HG03095 (cell line): ENCODE measurements at regions not wholly inside any gene's neighbourhood (a gene's known extent, or its start where the extent isn't known, plus 50 kb on each side); places are given as distances from the start of the nearest gene placed in this dataset.
"Not testable (repeated sequence)": the region's sequence is repeated elsewhere in the genome, so short reads cannot be mapped to it uniquely, and the experiment has no call there.

ENCODE experiments used
- ATAC-seq: cut with Tn5 transposase; IDR thresholded peaks from one replicate; pipeline ENCODE4 v1.9.1; 2021; ENCODE audit warnings: moderate library complexity; ENCODE audit not compliant: unreplicated experiment

DNA sequence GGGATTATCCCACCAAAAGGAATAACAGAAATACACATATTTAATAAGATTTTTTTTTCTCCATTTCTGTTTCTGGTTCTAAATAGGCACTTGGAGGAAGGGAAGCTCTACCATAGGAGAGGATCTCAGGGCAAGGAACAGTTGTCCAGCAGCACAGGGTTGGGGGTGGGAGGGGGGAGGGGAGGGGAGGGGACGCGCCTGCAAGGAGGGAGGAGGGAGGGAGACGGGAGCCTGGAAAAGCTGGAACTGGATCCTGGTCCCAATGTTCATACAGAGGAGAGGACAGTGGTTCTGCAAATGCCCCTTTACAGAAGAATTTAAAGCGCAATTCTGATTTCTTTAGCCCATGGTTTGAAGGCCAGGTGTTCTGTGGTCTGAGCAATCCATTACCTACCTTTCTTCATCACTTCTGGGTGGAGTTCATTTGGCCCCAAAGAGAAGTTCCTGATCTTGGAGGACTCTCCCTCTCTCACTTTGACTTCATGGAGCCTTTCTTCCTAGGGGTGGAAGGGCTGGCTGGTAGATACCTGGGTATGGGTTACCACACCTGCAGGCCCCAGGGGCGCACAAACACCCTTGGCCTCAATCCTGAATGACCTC, 348.9 kb upstream of the NCAM1 start:
- no peak for ATAC-seq

DNA sequence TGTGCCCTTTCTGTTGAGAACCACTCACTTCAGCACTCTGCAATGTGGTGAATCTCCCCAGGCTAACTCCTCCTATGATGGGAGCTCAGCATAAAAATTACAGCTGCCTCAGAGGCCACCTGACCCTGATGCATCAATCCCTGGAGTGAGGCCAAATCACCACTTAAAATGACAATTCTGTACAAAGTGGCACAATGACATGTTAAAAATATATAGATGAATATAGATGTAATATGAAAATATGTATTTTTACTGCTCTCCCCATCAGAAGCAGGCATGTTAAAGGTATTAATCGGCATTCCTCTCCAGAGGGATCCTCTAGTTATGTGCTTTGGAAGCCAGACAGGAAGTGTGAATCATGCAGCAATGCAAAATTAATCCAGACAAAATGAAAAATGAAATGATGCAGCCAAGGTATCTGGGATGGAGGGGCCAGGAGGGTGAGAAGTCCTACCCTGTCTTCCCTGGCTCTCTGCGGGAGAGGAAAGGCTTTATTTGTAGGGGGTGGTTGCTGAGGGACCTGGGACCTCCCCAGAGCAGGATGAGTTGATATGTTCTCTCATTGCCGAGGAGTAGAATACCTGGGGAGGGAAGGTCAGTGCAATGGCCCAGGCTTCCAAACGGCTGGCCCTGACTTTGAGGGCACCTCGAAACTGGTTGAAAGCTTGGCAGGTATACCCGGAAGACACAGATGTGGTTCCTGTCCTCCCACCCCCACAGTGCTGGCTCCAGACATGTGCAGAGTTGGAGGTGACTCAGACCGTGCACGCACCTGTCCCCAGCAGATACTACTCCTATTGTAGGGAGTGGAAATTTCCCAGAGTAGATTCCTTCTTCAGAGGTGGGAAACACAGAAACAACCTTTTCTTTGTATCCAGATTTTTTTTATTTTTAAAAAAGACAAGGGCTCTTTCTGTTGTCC, 347.9 kb upstream of the NCAM1 start:
- no peak for ATAC-seq

DNA sequence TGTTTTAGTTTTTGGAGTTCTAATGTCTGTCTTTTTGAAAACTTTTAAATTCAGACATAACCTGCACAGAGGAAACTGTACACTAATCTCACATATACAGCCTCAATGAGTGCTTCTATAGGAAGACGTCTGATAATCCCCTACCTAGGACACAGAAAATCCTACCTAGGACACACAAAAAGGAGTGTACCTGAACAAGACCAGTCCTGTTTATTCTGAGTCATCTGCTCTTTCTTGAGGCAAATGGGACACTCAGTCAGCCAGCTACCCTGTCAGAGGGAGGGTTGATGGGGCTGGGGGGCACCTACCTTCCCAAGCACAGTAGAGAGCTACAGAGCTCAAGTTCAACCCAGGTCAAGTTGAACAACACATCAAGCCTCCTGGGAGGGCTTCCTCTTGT, 346.6 kb upstream of the NCAM1 start:
- ATAC-seq, result no peak

DNA sequence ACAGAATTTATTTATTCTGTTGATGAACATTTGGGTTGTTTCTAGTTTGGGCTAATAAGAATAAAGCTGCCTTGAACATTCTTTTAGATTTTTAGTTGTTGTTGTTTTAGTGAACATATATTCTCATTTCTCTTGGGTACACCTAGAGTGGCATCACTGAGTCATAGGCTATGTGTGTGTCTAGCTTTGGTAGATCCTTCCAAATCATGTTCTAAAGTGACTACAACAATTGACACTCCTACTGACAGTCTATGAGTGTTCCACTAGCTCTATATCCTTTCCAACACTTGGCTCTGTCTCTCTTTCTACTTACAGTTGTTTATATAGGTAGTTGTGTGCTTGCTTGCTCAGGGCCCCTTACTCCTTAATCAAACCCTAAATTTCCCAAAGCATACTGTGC, 346.0 kb upstream of the NCAM1 start:
- no peak for ATAC-seq

DNA sequence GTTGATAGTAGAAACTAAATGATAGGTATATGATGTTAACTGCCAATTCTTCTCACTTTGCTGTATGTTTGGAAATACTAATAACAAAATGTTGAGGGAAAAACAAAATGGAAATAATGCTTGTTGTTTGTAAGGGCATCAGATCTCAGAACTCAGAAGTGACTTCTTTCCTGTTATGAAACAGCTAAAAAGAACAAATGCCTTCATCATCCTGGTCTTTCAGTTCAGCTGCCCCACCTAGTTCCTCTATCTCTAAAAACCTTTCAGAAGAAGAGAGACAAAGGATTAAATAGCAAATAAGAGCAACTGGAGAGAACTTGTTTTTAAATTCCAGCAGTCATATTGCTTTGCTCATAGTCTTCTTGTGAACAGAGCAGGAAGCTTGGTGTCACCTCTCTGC, 345.3 kb upstream of the NCAM1 start:
- no peak for ATAC-seq

DNA sequence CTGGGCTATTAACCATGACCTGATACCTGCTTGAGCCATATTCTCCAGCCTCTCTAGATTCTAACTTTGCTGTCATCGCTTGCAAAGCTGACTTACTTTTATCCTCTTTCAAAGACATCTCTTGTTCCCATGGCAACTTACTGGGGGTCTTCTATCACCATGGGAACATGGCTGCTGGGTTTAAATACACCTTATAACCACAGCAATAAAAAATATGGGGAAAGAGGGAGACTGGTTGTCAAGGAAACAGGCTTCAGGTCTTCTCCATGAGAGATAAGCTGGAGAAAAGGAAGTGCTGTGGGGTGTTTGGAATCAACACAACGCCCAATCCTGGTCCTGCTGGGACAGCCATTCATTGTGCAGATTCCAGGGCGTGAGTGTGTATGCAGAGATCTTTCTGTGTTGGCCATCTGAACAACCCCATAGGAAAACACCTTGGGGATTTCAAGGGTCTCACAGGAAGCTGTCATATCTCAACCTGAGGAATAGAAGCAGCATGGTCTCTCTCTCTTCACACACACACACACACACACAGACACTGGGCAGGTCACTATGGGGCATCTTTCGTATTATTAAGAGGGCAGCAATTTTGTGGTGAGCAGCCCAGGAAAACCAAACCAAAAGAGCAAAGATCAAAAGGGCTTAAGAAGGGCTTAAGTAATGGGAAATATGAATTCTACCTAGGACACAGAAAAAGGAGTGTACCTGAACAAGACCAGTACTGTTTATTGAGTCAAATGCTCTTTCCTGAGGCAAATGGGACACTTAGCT, 344.7 kb upstream of the NCAM1 start:
- ATAC-seq, result no peak

DNA sequence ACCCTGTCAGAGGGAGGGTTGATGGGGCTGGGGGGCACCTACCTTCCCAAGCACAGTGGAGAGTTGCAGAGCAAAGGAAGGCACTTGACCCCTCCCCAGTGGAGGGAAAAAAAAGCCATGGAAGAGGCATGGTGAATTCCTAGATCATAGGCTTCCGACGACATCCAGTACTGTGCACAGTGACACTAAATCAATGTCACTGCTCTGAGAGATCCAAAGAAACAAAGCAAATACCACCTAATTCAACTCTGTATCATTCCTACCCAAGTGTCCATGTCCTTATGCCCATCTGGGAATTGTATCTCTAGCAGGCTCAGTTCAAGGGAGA, 344.2 kb upstream of the NCAM1 start:
- ATAC-seq, result no peak

DNA sequence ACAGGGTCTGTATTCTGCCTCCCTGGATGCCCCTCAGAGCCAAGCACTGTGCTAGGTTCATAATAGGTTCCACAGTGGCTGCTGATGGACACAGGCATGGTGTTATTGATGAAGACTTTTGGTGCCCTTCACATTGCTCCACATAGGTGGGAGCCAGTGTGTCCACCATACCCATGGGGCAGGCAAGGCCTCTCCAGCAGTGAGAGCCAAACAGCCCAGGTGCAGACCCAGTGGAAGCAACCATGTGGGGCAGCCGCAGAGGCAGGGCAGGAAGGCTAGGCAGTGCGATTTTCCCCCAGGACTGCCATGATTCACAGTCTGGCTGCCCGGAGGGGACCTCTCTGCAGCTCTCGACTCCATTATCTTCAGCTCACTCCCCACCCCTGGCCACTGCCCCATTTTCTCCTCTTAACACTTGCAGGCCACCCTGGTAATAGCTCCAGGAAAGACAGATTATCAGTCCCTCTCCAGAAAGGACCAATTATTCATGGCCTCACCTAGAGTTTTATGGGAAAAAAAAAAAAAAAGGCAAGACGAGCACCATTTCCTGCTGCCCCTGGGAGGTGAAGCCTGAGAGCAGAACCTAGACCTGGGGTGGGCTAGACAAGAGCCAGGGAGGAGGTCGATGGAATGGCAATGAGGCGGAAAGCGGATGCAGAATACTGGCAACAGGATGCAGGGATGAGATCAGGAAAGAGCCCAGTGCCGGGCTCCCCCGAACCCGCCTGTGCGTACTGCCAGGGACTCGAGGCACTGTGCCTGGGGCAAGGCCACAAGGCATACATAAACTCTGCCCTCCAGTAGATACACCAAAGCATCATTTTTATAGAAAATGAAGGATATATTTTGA, 343.0 kb upstream of the NCAM1 start:
- no peak for ATAC-seq

DNA sequence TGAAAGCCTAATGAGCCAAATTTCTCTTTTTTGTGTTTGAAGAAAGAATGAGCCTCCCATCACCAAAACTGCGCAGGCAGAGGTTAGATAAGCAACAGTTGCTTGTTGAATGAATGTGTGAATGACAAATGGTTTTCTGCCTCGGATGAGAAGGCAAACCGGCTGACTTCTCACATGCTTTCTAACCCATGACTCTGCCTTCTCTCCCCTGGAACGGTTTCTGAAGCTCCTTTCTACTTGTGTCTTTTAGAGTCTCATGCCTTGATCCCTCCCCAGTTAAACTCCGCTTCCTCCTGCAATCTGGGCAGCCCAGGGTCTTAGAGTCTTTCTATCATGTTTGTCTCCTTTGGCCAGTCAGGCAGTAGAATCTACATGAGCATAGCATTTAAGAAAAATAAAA, 342.1 kb upstream of the NCAM1 start:
- no peak for ATAC-seq

DNA sequence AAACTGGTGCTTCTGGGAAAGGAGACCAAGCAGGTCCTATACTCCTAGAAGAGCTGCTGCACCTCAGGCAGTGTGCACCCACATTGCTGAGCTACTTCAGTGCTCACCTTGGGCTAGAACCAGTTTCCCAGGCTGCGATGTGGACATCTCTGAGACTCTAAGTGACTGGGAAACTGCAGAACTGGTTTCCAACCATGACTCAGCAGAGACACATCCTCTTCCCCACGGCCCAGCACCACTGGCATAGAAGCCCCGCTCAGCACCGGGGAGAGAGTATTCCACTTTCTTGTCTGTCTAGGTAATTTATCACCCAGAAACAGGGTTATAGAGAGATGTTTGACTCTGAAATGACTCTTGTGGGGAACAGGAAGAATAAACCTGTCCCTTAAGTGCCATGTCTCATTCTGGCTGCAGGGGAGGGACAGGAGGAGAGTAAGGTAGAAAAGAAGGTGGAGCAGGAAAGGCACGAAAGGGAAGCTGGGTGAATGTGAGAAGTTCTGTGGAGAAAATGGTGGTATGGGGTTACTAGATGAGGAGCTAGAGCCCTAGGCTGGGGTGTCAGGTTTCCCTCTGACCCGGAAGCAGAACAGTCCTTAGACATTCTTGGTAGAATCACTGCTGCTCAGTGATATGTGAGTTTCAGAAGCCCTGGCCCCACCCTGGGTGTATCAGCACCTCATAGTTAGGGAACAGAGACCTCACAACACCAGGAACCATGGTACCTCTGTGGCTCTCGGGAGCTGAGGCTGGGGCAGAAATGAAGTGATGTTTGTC, 340.4 kb upstream of the NCAM1 start:
- no peak for ATAC-seq

DNA sequence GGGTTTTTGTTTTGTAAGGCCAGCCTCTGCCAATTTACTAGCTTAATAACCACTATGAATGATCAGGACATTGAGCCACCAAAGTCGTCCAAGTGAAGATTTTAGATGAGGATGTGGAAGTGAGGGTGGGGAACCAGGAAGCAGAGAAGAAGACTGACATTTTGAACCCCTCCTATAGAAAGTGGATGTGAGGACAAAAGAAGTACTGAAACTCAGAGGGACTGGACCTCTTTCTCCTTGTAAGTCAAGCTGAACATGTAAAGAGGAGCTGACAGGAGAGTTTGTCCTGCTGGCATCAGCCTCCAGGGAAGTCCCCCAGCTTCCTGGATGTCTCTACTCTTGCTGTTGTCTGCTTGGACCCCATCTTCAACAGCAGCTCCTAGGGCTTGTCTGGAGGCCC, 338.2 kb upstream of the NCAM1 start:
- no peak for ATAC-seq

DNA sequence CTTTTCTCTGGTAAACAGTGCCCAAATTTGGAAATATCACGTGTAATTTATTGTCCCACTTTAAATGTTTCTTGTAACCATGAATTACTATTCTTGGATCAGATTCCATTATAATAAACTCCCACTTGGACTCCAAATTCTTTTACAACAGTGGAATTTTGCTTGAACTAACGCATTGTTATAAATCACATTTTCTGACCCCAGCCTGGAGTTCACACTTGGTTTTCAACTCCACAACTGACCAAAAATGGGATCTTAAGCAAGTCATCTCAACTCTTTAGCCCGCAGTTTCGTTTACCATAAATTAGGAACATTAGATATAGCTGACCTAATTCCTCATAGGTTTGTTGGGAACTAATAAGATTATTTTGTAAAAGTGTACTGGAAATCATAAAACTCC, 336.8 kb upstream of the NCAM1 start:
- no peak for ATAC-seq

DNA sequence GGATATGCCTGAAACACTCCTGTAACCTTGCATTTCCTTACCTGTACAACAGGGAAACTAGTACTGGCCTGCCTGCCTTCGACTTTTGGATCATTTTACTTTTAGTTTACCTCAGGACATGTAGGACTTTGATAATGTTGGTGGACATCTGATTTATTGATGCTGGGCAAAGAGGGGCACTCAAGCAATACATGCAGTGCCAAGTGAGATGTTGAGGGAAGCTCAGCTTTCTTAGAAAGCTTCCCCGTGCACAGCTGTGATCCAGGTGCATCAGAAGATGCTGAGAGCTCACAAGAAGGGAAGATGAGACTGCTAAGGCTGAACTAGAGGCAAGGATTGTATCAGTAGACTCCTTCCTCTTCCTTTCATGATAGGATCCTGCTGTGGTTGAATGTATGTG, 336.2 kb upstream of the NCAM1 start:
- ATAC-seq, result not testable (repeated sequence)

DNA sequence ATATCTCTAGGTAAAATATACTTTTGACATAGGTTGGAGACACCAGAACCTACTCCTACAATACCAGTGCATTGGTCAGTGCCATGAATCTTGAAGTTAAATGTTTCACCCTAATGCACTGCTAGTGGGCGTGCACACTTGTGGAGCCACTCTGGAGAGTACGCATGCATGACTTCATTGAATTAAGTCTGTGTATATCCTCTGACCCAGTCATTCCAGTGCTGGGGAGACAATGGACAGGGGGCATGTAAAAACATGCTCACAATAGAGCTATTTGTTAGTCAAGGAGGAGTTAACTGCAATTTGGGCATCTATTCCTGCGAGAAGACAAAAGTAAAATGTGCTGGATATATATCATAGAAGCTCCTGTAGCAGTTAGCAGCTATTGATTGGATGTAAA, 335.4 kb upstream of the NCAM1 start:
- ATAC-seq, result no peak

DNA sequence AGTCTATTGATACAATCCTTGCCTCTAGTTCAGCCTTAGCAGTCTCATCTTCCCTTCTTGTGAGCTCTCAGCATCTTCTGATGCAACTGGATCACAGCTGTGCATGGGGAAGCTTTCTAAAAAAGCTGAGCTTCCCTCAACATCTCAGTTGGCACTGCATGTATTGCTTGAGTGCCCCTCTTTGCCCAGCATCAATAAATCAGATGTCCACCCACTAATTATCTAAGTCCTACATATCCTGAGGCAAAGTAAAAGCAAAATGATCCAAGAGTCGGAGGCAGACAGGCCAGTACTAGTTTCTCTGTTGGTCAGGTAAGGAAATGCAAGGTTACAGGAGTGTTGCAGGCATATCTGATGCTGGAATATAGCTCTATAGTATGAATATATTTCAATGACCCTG, 334.5 kb upstream of the NCAM1 start:
- no peak for ATAC-seq

DNA sequence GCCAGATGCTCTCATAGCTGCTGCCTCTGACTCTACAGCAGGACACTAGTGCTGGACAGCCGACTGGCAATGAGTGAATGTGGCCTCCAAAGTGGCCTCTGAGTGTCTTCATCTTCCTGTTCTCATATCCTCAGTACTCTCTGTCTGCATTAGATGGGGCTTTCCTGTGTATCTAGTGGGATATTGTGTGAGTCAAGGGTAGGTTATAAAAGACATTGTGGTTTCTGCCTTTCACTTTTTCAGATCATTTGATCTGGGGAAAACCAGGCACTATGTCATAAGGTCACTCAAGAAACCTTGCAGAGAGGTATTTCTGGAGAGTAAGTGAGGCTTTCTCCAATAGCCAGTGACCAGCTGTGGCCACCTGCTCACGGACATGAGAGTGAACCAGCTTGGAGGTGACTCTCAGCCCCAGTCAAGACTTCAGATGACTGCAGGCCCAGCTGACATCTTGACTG, 333.6 kb upstream of the NCAM1 start:
- peak; percentile 66 for ATAC-seq

DNA sequence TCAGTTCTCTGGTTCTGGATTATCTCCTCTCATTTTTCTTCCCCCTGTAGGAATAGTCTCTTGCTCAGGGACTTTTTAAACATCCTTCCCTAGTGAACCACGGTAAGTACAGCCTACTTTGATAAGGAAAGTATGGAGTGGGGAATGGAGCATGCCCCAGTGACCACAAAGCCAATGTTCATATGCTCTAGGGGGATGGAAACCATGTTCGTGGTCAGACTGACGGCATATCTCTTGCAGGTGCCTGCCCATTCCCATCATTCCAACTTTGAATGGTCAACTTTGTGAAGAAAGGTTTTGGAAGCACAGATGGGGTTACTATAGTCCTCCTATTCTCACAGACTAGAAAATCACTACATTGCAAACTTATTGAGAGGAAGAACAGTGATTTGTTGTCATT, 332.5 kb upstream of the NCAM1 start:
- no peak for ATAC-seq

DNA sequence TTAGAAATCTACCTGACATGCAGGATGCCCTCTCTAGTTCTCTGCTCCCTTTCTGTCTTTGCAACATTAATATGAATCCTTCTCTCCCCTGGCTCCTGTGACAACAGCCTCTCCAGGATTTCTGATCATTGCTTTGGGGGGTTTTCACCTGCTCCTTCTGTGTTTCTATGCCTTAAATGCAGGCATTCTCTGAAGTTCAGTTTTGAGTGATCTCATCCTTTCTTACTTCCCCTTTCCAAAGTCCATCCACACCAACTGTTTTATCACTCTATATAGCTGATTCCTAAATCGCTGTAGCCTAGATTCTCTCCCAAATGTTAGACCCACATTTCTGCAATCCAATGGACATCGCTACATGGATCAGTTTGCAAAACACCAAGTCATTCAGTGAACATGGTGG, 330.7 kb upstream of the NCAM1 start:
- no peak for ATAC-seq

DNA sequence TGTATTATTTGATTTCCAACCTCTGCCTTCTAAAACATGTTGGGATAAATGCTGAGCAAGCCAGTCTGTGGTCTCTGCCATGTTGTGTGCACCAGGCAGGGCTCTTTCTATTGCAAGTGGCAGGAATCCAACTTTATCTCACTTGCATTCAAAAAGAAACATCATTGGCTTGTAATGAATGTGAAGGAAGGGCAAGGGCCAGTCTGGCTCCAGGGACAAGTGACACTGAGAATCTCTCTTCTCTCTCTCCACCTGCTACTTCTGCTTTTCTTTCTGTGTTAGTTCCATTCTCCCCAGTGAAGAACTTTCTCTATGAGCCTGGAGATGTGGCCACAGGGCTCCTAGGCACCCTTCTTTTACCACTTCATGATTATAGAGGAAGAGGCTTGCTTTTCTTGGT, 329.9 kb upstream of the NCAM1 start:
- ATAC-seq, result no peak

DNA sequence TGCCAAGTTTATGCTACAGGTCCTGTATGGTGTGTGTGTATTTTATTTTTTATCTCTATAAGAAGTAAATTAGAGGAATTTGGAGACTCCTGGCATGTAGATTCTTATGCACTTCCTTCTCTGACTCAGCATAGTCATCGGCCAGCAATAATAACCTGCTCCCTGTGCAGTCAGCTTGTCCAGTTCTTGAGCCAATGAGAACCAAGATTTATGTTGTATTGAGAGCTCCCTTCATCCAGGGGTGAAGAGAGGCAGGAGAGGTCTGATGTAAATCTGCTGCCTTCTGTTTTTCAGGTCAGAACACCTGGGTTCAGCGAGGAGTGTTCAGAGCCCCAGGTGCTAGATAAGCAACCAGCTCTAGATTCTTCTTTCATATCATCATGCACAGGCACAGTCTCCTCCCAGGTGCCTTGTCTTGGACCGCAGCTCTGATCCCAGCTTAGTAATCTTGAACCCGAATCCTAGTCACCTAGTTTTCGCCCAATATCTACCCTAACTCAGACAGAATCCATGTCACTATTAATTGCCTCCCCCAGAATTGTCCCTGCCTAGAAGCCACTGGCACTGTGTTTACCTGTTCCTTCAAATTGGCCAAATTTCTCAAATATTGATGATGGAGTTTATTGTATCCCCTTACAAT, 328.2 kb upstream of the NCAM1 start:
- no peak for ATAC-seq
